CD4-positive, alpha-beta T cell treated with Interleukin-21 for 1 hour (primary cell): ENCODE measurements at regions not wholly inside any gene's neighbourhood (a gene's known extent, or its start where the extent isn't known, plus 50 kb on each side); places are given as distances from the start of the nearest gene placed in this dataset.

Experiments used
- DNase-seq: peaks from one replicate; pipeline ENCODE4 v3.0.0-alpha.2; 2020

DNA sequence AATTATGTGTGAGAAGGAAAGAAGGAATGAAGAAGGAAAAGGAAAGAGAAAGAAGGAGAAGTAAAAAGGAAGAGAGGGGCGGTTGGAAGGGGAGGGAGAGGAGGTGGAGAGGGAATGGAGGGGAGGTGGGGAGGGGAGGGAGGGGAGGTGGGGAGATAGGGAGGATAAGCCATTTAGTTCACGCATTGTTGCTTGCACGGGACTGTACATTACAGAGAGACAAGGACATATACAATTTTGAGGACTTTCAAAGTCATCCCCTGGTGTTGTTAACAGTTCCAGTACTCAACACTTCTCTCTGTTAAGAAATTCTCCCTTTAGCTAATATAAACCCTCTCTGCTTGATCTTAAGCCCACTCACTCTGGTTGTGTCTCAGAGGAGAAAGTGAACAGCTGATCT, 312.5 kb downstream of the GRIN2B start:
- DNase-seq, result no peak

DNA sequence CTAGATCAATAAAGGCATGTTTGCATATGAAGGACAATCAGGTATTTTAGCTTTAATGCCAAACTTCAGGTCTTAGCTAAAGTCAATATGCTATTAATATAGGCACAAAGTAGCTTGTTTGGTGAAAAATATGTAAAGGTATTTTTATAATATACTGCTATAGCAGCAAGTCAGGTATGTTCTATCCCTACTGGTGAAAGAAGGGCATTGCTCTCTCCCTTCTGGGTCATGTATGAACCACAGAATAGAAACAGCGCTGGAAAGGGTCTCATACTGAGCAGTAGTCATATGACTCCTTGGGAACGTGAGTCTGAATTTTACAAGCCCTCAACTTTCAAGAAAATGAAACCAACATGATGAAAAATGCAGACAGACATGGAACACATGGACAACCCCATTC, 314.6 kb downstream of the GRIN2B start:
- DNase-seq, result no peak

DNA sequence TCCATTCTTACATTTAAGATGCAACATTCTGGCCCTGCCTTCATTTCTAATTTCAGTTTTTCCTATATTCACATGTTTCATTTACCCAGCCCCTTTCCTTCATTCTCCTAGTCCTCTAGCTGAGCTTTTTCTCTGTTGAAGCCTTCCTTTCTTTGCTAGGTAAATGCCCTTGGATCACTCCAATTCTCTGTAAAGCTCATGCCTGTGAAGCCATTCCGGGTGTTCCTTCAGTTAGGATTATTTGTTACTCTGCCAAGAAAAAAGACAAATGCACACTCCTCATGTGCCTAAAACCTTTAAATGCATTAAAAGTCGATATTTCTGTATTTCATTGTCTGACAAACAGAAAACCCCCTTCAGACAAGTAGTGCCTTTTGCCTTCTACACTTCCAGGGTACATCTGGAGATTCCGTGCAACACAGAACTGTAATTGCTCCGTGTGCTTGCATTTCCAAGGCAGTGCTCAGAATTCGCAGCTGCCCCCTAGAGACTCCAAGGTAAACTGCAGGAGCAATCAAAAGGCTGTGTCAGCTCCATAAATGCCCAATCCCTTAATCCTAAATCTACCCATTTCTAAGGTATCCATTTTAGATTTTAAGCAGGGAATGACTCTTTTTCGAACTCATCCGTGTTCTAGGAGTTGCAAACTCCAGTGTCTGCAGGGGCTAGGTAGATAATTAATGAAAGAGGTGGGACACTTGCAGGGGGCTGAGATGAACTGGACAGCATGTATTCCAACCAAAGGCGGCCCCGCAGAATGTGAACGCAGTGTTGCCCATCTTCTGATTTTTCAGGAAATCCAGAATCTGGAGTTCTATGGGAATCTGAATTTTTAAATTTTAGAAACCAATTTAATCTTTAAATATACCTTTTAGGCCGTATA, 320.2 kb downstream of the GRIN2B start:
- peak; percentile 1 for DNase-seq

DNA sequence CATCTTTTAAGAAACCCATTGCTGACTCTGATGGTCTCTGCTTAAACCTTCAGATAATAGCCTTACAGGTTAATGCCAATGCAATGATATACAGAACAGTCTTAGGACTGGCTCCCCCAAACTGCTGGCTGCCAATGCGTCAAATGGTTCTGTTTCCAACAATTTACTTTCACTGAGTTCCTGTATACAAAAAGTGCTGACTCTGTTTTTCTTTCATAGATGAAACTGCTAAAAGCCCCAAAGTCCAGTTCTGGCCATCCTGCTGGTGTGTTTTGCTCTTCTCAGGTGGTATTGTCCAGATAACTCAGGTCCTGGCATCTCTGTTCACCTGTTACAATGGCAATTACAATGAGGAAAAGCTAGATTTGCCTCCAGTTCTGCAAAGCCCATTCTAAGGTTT, 326.9 kb downstream of the GRIN2B start:
- no peak for DNase-seq

DNA sequence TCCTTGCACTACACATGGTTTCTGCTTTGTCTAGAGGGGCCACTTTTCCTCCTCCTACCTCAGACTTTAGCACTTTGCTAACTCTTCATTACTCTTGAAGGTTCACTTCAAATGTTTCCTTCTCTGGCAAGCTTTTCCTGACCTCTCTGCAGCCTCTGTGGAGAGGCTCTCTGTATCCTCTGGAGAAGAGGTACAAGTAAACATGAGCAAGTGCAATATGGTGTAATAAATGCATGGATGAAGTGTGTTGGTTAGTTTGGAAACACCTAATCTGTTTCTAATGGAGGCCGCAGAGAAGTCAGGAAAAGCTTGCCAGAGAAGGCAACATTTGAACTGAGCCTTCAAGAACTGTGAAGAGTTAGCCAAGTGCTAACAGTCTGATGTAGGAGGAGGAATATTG, 329.3 kb downstream of the GRIN2B start:
- DNase-seq, result no peak

DNA sequence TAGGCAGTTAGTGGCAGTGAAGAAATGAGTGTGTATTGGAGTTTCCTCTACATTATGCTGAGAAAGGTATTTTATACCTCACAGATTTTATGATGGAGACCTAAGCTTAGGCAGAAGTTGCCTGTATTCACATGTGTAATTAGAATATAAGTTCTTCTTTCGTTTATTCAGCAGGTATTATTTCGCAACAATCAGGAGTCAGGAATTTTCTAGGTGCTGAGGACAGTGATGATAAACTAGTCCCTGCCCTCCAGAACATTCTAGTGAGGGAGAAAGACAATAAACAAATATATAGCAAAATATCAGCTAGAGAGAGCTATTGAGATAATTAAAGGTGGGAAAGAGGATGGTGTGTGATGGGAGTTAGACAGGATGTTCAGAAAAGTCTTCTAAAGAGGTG, 345.7 kb downstream of the GRIN2B start:
- DNase-seq, result no peak

DNA sequence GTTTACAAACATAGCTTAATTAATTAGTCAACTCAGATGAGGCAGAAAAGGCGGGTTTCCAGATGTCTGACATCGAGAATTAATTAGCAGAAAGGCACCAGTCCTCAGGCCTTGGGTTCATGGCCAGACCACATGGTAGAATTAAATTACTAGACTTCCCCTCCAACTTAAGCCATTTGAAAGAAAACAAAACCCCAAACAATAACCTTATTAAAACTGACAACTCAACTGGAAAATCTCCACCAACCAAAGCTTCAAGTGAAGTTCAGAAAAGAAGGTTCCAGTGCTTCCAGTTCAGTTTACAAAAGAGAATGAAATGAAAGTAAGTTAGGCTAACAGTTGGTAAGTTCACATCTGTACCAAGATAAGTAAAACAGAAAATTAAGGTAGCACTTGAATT, 349.5 kb downstream of the GRIN2B start:
- DNase-seq, result no peak

DNA sequence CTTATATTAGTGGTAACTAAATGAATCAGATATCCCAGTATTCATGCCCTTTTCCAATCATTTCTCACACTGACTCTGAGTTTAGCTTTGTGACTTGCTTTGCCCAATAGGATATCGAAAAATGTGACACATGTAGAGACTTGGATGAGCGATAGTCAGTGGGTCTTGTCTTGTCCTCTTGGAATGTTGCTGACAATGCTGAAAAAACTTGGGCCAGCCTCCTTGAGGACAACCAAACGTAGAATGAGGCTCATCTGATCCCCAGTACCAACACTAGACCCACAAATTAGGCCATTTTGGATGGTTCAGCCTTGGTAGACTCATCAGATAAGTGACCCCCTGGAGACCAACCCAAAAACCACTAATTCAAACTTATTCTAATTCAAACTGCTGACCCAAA, 351.0 kb downstream of the GRIN2B start:
- no peak for DNase-seq

DNA sequence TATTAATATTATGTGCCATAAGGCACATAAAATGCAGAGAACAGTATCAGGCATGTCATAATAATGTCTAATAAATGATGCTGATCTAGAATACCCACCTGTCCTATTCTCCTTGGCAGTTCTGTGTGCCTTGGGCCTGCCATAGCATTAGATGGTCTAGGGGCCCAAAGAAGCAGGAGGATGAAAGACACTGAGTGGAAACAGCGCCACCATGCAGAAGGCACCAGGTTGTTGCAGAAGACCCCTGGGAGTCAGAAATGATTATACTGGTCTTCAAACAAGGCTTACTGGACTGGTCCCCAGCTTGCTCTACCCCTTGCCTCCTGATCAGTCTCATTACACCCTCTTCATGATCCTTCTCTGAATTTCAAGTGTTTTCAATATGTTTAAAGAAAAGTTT, 353.3 kb downstream of the GRIN2B start:
- DNase-seq, result no peak

DNA sequence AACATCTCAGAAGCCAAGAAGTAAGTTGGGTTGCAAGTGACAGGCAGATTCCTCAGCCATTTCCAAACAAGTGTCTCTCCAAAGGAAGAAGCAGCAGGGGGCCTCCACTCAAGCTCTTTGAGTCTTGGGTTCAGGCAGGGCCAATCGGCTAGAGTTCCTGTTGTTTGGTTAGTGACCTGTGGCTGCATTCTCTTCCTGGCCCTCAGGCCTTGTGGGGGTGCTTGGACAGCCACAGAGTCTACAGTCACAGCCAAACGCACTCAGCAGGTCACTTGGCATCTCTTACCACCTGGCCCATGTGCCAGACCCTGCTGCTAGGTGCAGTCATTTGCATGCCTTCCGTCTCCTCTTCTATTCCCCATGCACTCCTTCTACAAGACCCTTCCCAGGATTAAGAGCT, 353.9 kb downstream of the GRIN2B start:
- DNase-seq, result no peak

DNA sequence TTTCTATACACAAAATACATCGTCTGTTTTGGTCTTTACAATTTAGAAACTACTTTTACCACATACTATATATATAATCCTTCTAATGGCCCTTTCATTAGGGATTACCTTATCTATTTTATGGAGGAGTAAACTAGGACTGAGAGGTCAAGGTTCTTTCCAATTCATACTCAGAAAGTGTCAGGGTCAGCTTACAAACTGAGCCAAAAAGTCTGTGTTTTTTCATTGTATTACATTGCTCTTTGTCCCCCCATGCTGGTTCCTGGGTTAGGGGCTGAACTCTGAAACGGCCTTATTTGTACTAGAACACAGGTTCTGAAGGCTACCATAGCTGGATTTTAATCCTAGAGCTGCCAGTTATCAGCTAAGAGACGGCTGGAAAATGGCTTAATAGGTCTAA, 368.1 kb downstream of the GRIN2B start:
- no peak for DNase-seq

DNA sequence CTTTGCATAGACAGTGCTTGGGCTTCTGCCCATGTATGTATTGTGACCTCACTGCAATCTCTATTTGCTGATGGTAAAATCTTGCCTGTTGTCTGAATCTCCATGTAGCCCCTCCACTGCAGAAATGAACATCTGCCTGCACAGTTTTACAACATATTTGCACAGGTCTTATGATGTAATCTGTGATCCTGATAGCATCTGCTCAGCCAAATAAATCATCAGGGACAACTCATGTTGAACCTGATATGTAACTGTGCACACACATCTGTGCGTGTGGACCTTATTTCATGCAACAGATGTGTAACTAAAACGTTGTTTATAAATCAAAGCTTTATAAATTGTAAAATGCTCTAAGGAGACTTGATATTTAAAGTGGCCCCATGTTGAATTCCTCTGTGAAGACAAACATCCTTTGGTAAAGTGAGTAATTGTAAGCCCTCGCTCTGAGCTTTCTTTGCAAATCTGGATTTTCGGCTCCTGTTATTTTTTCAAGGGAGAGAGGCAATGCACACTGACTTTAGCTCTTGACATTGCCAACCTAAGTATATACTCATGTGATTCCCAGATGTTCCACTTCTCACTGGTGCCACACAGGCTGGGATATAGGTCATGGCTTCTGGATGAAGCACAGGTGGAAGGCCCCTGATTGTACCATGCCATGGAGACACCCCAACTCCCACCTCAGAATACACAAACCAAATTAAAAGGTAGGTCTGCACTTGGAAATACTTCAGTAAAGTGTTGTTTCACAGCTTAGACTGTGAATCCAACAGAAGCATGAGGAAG, 371.3 kb downstream of the GRIN2B start:
- DNase-seq, result no peak

DNA sequence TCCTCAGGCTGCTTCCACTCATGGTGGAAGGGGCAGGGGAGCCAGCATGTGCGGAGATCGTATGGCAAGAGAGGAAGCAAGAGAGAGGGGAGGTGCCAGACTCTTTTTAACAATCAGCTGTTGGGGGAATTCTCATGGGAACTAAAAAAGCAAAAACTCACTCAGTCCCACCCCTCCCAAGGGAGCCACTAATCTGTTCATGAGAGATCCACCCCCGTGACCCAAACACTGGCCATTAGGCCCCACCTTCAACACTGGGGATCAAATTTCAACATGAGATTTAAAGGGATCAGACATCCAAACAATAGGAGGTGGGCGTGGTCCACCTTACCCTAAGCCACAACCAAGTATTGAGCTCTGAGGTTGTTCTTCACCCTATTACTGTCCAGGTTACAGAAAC, 375.1 kb downstream of the GRIN2B start:
- DNase-seq, result no peak

DNA sequence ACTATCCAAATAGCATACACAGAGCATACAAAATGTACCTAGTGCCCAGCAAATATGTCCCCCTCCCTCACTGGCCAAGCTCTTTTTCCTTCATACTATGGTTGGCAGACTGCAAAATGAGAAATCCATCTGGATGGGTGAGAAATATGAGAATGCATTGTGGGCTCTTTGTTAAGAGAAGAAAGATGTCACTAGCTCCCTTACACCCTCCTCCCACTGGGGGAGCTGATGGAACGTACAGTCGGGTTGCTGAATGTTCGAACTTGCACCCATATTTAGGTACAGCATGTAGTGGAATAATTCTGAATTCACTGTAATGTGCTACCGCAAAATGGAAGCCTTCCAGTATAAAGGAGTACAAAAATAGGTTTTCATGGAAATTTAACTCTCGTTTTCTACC, 377.4 kb downstream of the GRIN2B start:
- no peak for DNase-seq

DNA sequence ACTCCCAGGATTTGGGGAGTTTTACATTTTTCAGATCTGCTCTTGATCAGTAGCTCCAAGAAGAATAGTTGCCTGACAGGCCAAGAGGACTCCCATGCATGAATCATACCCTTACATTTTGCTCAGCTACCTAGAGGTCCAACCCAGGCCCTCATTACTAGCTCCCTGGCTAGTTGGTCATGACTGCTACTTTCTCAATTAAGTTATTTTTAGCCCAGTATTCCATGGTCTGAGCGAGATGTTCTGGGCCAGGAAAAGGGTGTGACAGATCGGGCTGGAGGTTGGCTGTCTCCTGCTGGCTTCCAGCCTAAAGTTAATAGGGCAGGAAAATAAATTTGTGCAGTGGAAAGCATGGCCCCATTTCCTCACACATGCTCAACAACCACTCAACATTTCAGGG, 379.2 kb downstream of the GRIN2B start:
- no peak for DNase-seq

DNA sequence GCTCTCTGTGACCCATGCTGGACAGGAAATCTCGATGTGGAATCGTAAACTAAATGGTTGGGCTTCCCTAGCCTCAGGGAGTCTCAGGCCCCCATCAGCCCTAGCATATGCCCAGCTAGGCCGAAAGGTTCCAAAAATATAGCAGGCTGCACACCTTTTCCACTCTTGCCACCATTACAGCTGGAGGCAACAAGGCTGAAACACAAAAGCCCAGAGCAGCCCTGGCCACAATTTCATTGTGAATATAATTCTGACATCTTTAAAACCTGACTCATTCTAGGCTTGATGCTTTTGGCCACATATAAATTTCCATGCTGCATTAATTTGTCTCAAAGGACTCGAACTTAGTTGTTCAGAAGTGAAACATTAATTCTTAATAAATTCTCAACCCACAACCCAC, 382.2 kb downstream of the GRIN2B start:
- no peak for DNase-seq

DNA sequence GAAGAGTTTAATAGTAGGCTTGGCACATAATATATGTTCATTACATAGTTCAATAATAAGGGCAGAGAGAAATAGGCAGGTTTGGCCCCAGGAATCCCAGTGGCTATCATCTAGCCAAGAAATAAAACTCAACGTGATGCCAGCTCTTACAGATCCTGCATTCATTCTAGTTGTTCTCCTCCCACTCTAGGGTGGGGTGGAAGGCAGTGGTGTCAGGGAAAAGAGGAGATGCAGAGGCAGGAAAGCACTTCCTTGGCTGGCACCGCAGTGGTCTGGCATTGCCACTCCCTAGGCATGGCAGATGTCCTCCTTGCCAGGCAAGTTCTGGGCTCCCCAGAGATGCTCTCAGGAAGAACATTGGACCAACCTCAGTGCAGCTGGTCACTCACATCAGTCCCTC, 383.6 kb downstream of the GRIN2B start:
- DNase-seq, result no peak

DNA sequence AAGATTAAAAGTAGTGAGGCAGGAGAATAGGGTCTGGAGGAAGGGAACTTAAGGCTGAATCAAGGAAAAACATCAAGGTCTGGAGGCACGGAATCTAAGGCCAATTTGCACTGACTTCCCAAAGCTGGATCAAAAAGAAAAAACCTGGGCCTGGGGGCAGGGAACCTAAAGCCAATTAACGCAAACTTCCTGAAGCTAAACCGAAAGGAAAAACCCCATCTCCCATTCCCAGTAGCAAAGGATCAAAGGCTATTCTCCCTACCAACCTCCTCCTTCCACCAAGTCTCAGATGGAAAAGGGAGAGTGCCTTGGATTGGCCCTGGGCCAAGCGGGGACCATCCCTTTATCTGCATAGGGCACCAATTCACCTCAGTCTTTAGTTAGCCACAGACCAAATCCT, 384.2 kb downstream of the GRIN2B start:
- DNase-seq, result no peak

DNA sequence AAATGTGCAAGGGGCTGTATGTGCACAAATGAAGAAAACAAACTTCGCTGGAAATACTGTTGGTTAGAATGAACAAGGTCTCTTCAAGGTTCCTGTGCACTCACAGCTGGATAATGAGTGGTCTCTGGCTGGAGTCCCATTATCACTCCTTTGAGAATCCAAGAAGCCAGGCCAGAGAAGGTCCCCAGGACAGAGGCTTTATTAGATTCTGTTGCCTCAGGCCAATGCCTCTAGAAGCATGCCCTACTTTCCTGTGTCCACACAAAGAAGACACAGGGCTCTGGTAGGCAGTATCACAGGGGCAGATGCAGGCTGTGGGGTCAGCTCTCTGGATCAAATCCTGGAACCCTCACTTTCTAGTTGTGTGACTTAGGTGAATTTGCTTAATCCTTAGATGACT, 384.7 kb downstream of the GRIN2B start:
- DNase-seq, result no peak

DNA sequence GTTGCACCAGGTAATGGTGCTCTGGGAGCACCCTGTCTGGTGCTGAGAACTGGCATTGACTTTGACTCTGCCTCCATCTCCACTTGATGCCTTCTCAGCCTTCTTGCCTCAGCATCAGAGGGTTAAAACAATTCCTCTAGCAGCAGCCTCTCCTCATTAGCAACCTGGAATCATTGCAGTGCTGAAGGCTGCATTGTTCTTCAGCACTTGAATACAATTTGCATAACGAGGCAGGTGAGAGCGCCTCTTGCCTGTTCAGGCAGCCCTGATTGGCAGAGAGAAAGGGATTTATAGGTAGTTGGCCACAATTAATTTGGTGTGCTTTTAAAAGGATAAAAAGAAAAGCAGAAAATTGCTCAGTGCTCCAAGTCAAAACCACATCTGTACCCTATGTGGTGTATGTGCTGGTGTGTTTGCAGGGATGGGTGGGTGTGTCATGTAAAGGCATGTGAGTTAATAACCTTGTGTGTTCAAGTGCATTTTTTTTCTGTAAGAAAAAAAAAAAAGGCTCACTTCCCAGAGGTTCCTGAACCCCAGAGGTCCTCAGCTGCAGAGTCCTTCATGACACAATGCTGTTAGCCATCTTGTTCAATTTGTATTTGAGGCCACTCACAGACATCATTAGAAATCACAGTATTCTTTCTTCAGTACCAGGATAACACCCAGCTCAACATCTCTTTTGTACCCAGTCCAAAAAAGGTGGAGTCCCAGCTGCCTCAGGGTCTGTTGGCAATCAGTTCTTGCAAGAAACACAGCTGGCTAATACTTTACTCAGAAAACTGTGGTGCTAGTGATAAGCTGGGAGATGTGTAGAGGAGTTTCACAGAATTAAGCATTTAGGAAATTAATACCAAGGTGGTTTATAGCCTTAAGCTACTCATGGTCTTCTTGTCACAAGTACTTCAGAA, 385.6 kb downstream of the GRIN2B start:
- DNase-seq, result no peak

DNA sequence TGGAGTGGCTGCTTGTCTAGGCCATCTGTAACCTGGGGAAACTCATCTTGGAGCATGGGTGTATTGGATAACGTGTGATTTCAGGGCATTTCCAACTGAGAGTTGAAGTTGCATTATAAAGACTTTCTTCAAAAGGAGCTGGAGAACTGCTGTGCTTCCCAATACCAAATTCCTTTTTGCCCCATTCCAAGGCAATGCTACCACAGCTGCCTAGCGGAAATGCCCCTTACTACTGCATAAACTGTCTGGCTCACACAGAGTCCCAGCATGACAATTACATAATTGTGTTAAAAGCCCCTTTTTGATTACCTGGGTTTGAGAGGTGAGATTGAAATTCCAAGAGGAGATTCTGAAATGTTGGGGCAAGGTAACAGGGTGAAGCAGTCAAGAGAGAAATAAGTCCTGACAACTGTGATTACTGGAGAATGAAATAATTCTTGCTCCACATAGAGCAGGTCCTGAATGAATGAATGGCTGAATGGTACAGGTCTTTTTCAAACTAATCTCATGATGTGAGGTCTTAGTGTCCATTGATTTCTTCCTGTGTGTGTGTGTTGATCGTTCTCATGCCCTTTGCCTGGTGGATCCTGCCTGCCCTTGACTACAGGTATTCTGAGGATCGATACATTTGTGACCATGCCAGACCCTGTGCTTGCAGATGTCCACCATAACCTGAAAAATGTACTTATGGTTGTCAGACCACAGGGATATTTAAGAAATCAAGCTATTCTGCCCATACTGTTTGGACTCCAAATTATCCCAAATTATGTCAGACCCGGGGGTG, 386.5 kb downstream of the GRIN2B start:
- no peak for DNase-seq
